CD4-positive, alpha-beta T cell treated with Interleukin-15 for 1 hour (primary cell): ENCODE measurements at regions not wholly inside any gene's neighbourhood (a gene's known extent, or its start where the extent isn't known, plus 50 kb on each side); places are given as distances from the start of the nearest gene placed in this dataset.
"Not testable (repeated sequence)": the region's sequence is repeated elsewhere in the genome, so short reads cannot be mapped to it uniquely, and the experiment has no call there.

Experiments
- DNase-seq: peaks from one replicate; pipeline ENCODE4 v3.0.0-alpha.2; 2020

GRCh38 chr17:6893382-6894205, 62.1 kb upstream of the TEKT1 start:
- DNase-seq = no peak

DNA sequence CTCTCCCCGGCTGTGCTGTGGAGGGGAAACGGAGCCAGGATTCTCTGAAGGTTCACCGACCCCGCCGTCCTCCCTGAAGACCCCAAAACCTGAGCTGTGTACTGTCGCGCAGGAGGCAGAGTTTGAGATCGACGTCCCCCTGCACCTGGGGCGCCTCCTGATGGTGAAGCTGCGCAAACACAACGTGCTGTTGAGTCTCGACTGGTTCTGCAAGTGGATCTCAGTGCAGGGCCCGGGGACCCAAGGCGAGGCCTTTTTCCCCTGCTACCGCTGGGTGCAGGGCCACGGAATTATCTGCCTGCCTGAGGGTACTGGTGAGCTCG, 62.6 kb upstream of the TEKT1 start:
- DNase-seq = no peak

GRCh38 chr17:6901086-6901485, 69.6 kb upstream of the TEKT1 start:
- no peak for DNase-seq

DNA sequence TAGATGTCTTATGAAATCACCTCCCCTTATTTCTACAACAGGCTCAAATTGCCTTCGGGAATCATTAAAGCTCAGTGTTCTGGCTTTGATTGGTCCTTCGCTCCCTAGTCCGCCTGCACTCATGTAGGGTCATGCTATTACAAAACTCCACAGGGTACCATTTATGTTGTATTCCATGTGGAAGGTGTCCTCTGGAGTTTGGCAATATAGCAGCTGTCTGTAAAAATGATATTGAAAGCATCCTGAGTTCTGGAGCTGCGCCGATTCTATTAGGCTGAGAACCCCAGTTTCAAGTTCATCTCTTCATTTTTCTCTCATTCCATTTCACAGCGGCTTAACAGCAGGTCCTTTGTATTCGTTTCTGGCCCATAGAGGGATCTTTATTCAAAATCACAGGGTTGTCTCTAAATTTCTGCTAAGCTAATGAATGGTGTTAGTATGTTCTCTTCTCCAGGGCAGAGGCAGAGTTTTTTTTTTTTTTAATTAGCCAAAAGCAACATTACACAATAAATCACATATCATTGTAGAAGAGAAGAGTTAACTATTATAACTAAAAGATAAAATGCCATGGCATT, 71.9 kb upstream of the TEKT1 start:
- DNase-seq = no peak

DNA sequence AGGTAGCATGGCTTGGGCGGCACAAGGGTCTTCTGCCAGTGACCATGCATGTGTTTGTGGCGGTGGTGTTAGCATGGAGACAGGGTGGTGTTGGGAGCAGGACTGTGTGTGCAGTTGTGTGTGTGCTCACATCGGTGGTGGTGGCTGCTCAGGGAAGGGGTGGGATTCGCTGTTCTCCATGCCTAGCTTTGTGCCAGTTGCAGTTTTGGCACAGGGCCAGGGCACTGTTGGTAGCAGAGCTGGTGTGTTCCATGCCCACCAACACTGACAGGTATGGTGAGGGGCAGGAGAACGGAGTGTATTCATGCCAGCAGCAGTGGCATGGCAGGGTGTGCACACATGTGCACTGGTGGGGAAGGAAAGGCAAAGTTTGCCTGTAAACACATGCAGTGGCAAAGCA, 77.3 kb upstream of the TEKT1 start:
- no peak for DNase-seq

GRCh38 chr17:6910987-6911603, 79.6 kb upstream of the TEKT1 start:
- DNase-seq = no peak

DNA sequence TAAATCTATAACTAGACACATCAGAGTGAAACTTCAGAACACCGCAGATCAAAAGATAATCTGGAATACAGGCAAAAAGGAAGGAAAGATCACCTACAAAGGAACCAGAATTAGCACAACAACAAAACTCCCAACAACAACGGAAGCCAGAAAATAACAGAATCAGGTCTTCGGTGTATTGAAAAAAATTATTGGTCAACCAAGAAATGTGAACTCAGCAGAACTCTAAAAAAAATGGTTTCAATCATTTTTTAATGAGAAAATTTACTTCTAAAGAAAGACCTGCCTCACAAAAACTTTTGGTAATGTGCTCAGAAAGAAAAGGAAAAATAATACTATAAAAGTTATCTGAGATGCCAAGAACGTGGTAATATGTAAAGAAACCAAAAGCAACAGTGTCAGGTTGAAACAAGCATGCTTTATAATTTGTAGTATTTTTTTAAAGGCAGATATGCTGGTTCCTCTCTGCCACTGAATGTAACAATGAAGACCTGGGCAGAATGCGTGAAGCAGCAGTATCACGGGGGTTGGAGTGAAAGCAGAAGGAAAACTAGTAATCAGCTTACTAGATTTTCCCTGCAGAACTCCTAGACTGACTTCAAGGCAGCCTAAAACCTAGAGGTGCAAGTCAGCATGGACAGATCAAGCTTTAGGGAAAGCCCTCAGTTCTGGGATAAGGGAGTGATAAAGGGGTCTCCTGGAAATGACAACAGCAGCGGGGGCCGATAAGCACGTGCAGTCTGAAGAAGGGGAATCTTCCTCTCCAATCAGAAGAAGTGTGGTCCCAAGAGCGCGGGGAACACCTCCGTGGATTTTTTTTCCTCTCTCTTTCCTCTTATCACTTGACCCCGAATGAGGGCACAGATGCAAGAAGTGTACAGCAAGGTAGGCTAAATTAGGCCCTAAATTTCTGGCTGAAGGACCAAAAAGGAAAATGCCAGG, 80.9 kb upstream of the TEKT1 start:
- no peak for DNase-seq

DNA sequence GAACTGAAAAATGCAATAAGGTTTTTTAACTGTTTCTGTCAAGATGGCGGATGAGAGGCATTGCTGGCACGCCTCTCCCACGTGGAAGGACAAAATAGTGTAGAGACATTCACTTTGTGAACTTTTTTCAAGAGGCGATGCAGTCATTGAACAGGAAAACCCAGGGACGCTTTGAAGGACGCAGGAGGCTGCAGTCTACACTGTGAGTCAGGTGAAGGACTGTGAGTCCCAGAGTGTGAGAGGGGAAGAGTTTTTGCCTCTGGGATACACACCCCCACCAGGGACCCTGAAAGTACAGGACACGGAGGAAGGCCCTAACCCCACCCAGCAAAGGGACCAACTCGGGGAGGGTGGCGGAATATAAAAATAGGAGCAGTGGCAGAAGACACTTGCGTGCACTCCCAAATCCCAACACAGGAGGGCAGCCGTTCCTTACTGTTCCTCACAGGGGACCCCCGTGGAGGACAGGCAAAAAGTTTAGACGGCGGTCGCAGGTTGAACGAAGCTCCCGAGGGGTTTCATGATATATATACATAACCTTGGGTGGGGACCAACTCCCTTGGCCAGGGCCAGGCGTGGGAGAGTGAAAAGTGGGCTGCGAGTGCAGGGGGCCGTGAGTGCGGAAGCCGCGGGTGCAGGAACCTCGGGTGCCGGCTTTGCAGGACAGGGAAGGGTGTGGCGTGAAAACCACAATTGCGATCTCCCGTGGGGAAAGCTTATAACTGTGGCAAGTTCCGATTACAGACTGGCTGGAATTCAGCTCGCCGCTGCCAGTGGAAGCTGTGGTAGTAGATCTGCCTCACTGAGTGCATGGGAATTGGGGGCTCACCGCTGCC, 82.0 kb upstream of the ALOX12 start:
- DNase-seq = peak; percentile 75

GRCh38 chr17:6914711-6915110, 81.1 kb upstream of the ALOX12 start:
- no peak for DNase-seq

DNA sequence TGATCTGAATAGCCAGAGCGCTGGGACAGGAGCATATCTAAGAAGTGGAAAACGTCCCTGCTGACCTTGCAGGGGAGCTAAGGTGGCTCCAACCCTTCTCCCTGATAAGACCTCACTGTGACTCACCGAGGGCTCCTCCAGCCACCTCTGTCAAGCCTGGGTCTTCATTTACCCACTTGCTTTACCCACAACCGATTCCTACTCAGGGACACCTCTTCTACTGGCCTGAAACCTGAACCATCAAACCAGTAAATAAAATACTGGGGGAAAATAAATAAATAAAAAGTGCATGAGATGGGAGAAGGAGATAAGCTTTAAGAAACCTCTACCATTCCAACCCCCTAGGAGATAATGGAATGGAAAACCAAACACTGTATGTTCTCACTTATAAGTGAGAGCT, 80.2 kb upstream of the ALOX12 start:
- DNase-seq = no peak

- no peak for DNase-seq
These were observed 76.7 kb upstream of the ALOX12 start for GRCh38 chr17:6919158-6919557.

- no peak for DNase-seq
These were observed 72.5 kb upstream of the ALOX12 start for GRCh38 chr17:6923385-6923784.

DNA sequence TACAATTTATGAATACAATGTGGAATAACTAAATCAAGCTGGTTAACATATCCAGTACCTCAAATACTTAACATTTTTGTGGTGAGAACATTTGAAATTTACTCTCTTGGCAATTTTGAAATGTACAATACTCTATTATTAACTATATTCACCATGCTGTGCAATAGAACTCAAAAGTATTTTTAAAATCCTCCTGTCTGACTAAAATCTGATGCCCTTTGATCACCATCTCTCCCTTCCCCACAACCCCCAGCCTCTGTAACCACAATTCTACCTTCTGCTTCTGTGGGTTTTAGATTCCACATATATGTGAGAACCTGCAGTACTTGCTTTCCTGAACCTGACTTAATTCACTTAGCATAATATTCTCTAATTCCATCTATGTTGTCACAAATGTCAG, 71.6 kb upstream of the ALOX12 start:
- no peak for DNase-seq

DNA sequence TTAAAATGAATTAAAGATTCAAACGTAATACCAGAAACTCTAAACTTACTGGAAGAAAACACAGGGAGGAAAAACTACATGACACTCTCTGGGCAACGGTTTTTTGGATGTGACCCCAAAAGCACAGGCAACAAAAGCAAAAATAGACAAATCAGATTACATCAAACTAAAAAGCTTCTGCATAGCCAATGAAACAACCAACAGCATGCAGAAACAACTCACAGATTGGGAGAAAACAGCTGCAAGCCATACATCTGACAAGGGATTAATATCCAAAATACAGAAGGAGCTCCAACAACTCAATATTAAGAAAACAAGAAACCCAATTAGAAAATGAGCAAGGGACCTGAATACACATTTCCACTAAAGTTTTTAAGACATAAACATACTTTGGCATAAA, 69.2 kb upstream of the ALOX12 start:
- no peak for DNase-seq

- DNase-seq = no peak
These were observed 68.3 kb upstream of the ALOX12 start for GRCh38 chr17:6927290-6928126.

- DNase-seq = no peak
These were observed 67.7 kb upstream of the ALOX12 start for GRCh38 chr17:6928193-6928592.

DNA sequence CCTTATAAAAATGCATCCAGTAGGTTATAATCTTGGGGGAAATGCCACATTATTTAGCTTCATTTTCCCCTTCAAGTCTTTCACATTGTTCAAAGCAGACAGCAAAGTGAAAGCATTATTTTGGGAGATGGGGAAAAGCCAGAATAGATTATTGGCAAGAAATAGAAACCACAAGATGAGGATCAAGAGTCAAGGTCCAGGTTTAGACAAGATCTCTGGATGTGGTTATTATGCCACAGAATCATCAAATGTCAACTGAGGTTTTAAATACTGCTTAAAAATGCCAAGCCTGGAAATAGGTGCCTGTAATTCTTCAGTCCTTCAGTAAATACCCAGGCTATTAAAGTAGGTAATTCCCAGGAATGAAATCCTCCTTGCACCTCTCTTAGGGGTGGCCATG, 65.1 kb upstream of the ALOX12 start:
- no peak for DNase-seq

DNA sequence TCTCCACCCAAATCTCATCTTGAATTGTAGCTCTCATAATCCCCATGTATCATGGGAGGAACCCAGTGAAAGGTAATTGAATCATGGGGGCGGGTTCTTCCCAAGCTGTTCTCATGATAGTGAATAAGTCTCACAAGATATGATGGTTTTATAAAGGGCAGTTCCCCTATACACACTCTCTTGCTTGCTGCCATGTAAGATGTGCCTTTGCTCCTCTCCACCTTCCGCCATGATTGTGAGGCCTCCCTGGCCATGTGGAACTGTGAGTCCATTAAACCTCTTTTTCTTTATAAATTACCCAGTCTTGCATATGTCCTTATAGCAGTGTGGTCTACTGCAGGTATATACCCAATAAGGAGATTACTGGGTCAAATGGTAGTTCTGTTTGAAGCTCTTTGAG, 61.3 kb upstream of the ALOX12 start:
- DNase-seq = not testable (repeated sequence)

- peak; percentile 57 for DNase-seq
These were observed 59.4 kb upstream of the ALOX12 start for GRCh38 chr17:6936370-6937028.

DNA sequence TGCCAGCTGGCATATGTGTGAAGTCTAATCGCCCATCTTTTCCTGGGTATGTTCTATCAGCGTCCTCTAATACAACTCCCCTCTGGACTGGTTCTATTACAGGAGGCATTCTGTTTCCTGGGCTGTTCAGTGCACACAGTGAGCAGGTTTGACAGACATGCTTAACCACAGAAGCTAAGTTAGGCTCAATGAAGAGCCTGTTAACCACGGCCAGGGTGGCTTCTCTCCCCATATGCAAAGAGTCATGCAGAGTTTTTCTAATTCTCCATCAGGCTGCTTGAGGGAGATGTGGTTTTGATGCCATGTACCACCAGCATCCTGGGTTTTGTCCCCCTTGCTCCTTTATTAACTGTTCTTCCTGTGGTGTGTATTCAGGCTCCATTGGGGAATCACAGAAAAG, 57.2 kb upstream of the ALOX12 start:
- no peak for DNase-seq

- DNase-seq = peak; percentile 18
These were observed 55.6 kb upstream of the ALOX12 start for GRCh38 chr17:6940186-6940649.
